Ovary (tissue), 3 donors: ENCODE measurements at regions not wholly inside any gene's neighbourhood (a gene's known extent, or its start where the extent isn't known, plus 50 kb on each side); places are given as distances from the start of the nearest gene placed in this dataset.

Experiments used
- POLR2A ChIP-seq: fragments of 450-650 bp; IDR thresholded peaks from one replicate; pipeline ENCODE4 v1.6.1; 2017; ENCODE audit warnings: antibody characterized with exemption, mild to moderate bottlenecking, moderate library complexity
- TF ChIP-seq, protein P1 (sequence below), 3 donors: fragments of 450-650 bp in 2 of 3; fragments of 200-600 bp in 1 of 3; IDR thresholded peaks; one replicate each; pipeline versions ENCODE4 v1.5.1 to v1.8.0; 2016 to 2022; ENCODE audit warnings: antibody characterized with exemption in 3 of 3, mild to moderate bottlenecking in 1 of 3
- donor health status: DM: no; HTN: no; CAD: no.

DNA sequence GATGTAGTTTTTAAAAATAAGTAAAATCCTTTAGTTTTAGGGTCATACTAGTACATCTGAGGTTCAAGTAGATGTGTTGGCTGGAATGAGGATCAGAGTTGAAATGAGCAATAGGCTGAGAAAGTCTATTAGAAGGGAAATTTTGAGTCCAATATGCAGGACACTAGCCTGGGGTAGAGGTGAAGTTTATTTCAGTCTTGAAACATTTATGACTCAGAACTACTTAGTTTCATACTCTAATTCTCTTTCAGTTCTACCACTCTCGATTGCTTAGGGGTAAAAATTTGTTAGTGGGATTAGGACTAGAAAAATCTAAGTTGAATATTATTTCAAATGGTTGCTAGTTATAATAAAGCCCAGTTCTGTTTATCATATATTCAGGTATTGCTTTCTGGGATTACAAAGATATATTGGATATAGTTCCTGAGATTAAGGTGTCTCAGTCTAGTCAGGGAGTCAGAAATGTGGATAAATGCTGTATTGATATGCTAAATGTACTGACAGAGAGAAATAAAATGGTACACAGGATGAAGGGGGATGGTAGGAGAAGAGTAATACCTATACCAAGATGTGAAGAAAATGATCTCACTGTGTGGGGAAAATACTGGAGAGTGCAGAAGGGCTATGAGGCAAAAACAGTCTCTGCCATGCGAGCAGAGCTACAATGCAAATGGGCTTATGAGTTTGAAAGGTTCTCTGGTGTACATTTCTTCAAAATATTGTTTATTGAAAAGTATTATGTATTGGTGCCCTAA is 395.8 kb upstream of the FBXO33 start:
- TF ChIP-seq, protein P1, sequence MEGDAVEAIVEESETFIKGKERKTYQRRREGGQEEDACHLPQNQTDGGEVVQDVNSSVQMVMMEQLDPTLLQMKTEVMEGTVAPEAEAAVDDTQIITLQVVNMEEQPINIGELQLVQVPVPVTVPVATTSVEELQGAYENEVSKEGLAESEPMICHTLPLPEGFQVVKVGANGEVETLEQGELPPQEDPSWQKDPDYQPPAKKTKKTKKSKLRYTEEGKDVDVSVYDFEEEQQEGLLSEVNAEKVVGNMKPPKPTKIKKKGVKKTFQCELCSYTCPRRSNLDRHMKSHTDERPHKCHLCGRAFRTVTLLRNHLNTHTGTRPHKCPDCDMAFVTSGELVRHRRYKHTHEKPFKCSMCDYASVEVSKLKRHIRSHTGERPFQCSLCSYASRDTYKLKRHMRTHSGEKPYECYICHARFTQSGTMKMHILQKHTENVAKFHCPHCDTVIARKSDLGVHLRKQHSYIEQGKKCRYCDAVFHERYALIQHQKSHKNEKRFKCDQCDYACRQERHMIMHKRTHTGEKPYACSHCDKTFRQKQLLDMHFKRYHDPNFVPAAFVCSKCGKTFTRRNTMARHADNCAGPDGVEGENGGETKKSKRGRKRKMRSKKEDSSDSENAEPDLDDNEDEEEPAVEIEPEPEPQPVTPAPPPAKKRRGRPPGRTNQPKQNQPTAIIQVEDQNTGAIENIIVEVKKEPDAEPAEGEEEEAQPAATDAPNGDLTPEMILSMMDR (IDR thresholded peaks at IDR 0.05), result no peak
- TF ChIP-seq POLR2A, result no peak
